ENCODE measurements at regions not wholly inside any gene's neighbourhood (a gene's known extent, or its start where the extent isn't known, plus 50 kb on each side); places are given as distances from the start of the nearest gene placed in this dataset.

DNA sequence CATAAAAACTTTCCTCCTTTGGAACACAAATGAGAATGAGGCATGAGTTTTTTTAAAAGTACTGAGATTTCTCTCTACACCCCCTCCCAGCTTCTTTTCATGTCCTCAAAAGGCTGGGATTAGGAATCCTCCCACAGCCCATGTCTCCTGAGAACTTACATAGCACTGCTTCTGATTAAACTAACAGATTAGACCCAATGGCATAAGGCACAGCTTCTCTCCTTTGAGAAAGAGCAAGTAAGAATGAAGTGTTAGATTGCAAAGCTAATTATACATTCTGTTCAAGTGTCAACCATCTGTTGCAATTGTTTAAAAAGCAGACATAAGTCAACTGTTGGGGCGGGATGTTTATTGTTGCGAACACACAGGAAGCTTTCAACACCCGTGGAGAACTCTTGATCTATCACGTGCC is 715.1 kb downstream of the CDH11 start:
- TF ChIP-seq, protein P1, sequence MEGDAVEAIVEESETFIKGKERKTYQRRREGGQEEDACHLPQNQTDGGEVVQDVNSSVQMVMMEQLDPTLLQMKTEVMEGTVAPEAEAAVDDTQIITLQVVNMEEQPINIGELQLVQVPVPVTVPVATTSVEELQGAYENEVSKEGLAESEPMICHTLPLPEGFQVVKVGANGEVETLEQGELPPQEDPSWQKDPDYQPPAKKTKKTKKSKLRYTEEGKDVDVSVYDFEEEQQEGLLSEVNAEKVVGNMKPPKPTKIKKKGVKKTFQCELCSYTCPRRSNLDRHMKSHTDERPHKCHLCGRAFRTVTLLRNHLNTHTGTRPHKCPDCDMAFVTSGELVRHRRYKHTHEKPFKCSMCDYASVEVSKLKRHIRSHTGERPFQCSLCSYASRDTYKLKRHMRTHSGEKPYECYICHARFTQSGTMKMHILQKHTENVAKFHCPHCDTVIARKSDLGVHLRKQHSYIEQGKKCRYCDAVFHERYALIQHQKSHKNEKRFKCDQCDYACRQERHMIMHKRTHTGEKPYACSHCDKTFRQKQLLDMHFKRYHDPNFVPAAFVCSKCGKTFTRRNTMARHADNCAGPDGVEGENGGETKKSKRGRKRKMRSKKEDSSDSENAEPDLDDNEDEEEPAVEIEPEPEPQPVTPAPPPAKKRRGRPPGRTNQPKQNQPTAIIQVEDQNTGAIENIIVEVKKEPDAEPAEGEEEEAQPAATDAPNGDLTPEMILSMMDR (conservative IDR thresholded peaks at IDR 0.05) = no peak
- no peak for TF ChIP-seq ZFX (IDR thresholded peaks at IDR 0.05)

Measured in C4-2B (cell line).